K562 (cell line): ENCODE measurements at regions not wholly inside any gene's neighbourhood (a gene's known extent, or its start where the extent isn't known, plus 50 kb on each side); places are given as distances from the start of the nearest gene placed in this dataset.

Experiments used
- ATAC-seq: fragments of 200-7000 bp; cut with Tn5 transposase; 3 replicates; pipeline ENCODE4 v1.9.1; 2020; ENCODE audit warnings: moderate library complexity
- BruUV-seq: library from RNA; stranded (reverse); fragments of 400-500 nt; replicated peaks from 2 replicates; lab custom pipeline; 2021; lab: Mats Ljungman, UMichigan
- CTCF ChIA-PET: fragments of 300-600 bp; formaldehyde crosslinking; extraction: SDS; loops from one replicate; lab custom pipeline; 2021; ENCODE audit warnings: low intra/inter-chr PET ratio; lab: Yijun Ruan, JAX
- POLR2A ChIA-PET: fragments of 300-600, 350-650 bp; sonication (Branson Sonifier 250); formaldehyde crosslinking; extraction: SDS; loops from one replicate; lab custom pipeline; 2021; ENCODE audit warnings: antibody characterized with exemption, inconsistent platforms; lab: Yijun Ruan, JAX
- DNase-seq, 4 experiments: peaks; one replicate each; pipeline versions ENCODE4 v3.0.0 to v3.0.0-alpha.2; 2011 to 2018; ENCODE audit warnings: low spot score in 3 of 4, mixed read lengths in 3 of 4; ENCODE audit errors: extremely low read depth in 1 of 4
- FAIRE-seq: peaks from 2 replicates; lab custom pipeline; 2011; peaks lifted over from hg19 to GRCh38; lab: Jason Lieb, UNC
- H2AFZ ChIP-seq: 2 replicates; pipeline ENCODE4 v1.6.0; 2011; ENCODE audit warnings: low read depth, low read length, control low read depth, inconsistent platforms
- H3K27ac ChIP-seq: fragments of 200-600 bp; 3 replicates; pipeline ENCODE4 v1.8.0; 2011; ENCODE audit warnings: low read depth, mild to moderate bottlenecking, control low read depth, inconsistent platforms, low read length, moderate library complexity, mixed read lengths; ENCODE audit errors: extremely low read depth
- H3K27me3 ChIP-seq, 2 experiments: fragments of 300-600 bp in 1 of 2; 2 replicates in 1 of 2; 3 replicates in 1 of 2; pipeline versions ENCODE4 v1.6.0 to v1.8.0; 2011; ENCODE audit warnings: inconsistent platforms in 2 of 2, low read length in 2 of 2, mild to moderate bottlenecking in 1 of 2, mixed read lengths in 1 of 2, moderate library complexity in 1 of 2; ENCODE audit not compliant: control insufficient read depth in 2 of 2, insufficient read depth in 2 of 2
- H3K36me3 ChIP-seq: fragments of 300-600 bp; 3 replicates; pipeline ENCODE4 v1.8.0; 2011; ENCODE audit warnings: mild to moderate bottlenecking, low read length, inconsistent platforms; ENCODE audit not compliant: control insufficient read depth, insufficient read depth
- H3K4me1 ChIP-seq, 2 experiments: fragments of 200-600 bp in 1 of 2; replicated peaks in 1 of 2; 2 replicates in 1 of 2; 3 replicates in 1 of 2; pipeline versions ENCODE4 v1.5.1 to v1.8.0; 2011; ENCODE audit warnings: inconsistent platforms in 2 of 2, low read length in 2 of 2, mild to moderate bottlenecking in 1 of 2, mixed read lengths in 1 of 2, moderate library complexity in 1 of 2; ENCODE audit not compliant: control insufficient read depth in 2 of 2, insufficient read depth in 2 of 2
- H3K4me2 ChIP-seq: 2 replicates; pipeline ENCODE4 v1.6.1; 2011; ENCODE audit warnings: low read length, control low read depth, inconsistent platforms, mixed read lengths; ENCODE audit not compliant: insufficient read depth
- H3K4me3 ChIP-seq: fragments of 200-600 bp; sonication (generic), shearing (Covaris generic); 2 replicates; pipeline ENCODE4 v1.5.1; 2016; ENCODE audit warnings: control low read depth, inconsistent platforms
- H3K79me2 ChIP-seq: fragments of 200-600 bp; 3 replicates; pipeline ENCODE4 v1.8.0; 2011; ENCODE audit warnings: low read length, inconsistent platforms; ENCODE audit not compliant: control insufficient read depth, insufficient read depth
- H3K9ac ChIP-seq, 2 experiments: 2 replicates each; pipeline versions ENCODE4 v1.6.0 to v1.6.1; 2011; ENCODE audit warnings: low read depth in 2 of 2, low read length in 2 of 2, control low read depth in 1 of 2, inconsistent platforms in 1 of 2, mild to moderate bottlenecking in 1 of 2, mixed read lengths in 1 of 2; ENCODE audit not compliant: insufficient read depth in 1 of 2
- H3K9me1 ChIP-seq: one replicate; pipeline ENCODE4 v1.6.0; 2011; ENCODE audit warnings: inconsistent platforms, mild to moderate bottlenecking, low read length, moderate library complexity; ENCODE audit not compliant: control insufficient read depth, insufficient read depth
- H3K9me3 ChIP-seq: replicated peaks from 2 replicates; pipeline ENCODE4 v1.5.1; 2011; ENCODE audit warnings: low read depth, low read length, inconsistent platforms; ENCODE audit not compliant: control insufficient read depth, insufficient read depth
- H4K20me1 ChIP-seq: replicated peaks from 2 replicates; pipeline ENCODE4 v1.6.1; 2011; ENCODE audit warnings: low read length, inconsistent platforms, mixed read lengths; ENCODE audit not compliant: control insufficient read depth, insufficient read depth
- ATF4 ChIP-seq: fragments of 450-650 bp; formaldehyde crosslinking; IDR thresholded peaks from 2 replicates; pipeline ENCODE4 v1.4.0; 2022; ENCODE audit warnings: mild to moderate bottlenecking, moderate library complexity
- FOS ChIP-seq: IDR thresholded peaks from 3 replicates; pipeline ENCODE4 v1.6.1; 2011; ENCODE audit not compliant: insufficient read length; ENCODE audit errors: extremely low read depth
- MLX ChIP-seq, 2 experiments: fragments of 450-650 bp in 1 of 2; sonication (generic) in 1 of 2; formaldehyde crosslinking; conservative IDR thresholded peaks; 2 replicates each; pipeline versions ENCODE4 v1.4.0 to v1.8.1; 2020 to 2022; ENCODE audit warnings: mild to moderate bottlenecking in 1 of 2, missing genetic modification reagents in 1 of 2
- NEUROD1 ChIP-seq: fragments of 150-350 bp; IDR thresholded peaks from 2 replicates; pipeline ENCODE4 v1.6.1; 2014; ENCODE audit warnings: borderline replicate concordance, low read length, low read depth; ENCODE audit not compliant: partially characterized antibody
- NFATC3 ChIP-seq: fragments of 450-650 bp; IDR thresholded peaks from 2 replicates; pipeline ENCODE4 v1.6.1; 2017; ENCODE audit warnings: mild to moderate bottlenecking
- NR1H2 ChIP-seq: sonication (generic); formaldehyde crosslinking; IDR thresholded peaks from 2 replicates; pipeline ENCODE4 v1.4.0; 2020; ENCODE audit warnings: mild to moderate bottlenecking, missing genetic modification reagents
- TGIF2 ChIP-seq: sonication (generic); formaldehyde crosslinking; IDR thresholded peaks from 2 replicates; pipeline ENCODE4 v1.8.1; 2022; ENCODE audit warnings: mild to moderate bottlenecking, missing genetic modification reagents, moderate library complexity
- ZBTB1 ChIP-seq: sonication (generic); formaldehyde crosslinking; IDR thresholded peaks from 2 replicates; pipeline ENCODE4 v1.8.1; 2023; ENCODE audit warnings: missing genetic modification reagents, low read depth, mild to moderate bottlenecking, borderline replicate concordance
- ZBTB33 ChIP-seq: sonication (generic); formaldehyde crosslinking; IDR thresholded peaks from 2 replicates; pipeline ENCODE4 v1.8.1; 2023; ENCODE audit warnings: mild to moderate bottlenecking, missing genetic modification reagents
- ZEB2 ChIP-seq: fragments of 450-650 bp; IDR thresholded peaks from 2 replicates; pipeline ENCODE4 v1.6.1; 2016
- ZKSCAN1 ChIP-seq: fragments of 150-350 bp; IDR thresholded peaks from 2 replicates; pipeline ENCODE4 v1.6.1; 2016; ENCODE audit warnings: low read depth, low read length
- ZNF609 ChIP-seq: sonication (generic); formaldehyde crosslinking; IDR thresholded peaks from 2 replicates; pipeline ENCODE4 v1.8.1; 2023; ENCODE audit warnings: missing genetic modification reagents, mild to moderate bottlenecking, borderline replicate concordance
- WGBS: fragments of 100-300 bp; shearing (Covaris generic); methylation state at CpG from one replicate; pipeline ENCODE4 v1.1.6; 2016; ENCODE audit warnings: low coverage, mixed read lengths; ENCODE audit not compliant: insufficient coverage; ENCODE audit errors: missing lambda C conversion rate; 5-methylcytosine and 5-hydroxymethylcytosine counted together
- in situ Hi-C: fragments of 300-500 bp; cut with MboI; formaldehyde crosslinking; loops from 4 replicates; pipeline ENCODE4 v1.15.0; 2018; ENCODE audit warnings: inconsistent platforms, mixed read lengths
- intact Hi-C: fragments of 100-400 bp; cut with micrococcal nuclease; formaldehyde crosslinking; loops from 2 replicates; pipeline ENCODE4 v1.14.2; 2022

GRCh38 chr4:66071911-66072310 lies 401.6 kb upstream of the EPHA5 start:
- no TSS peak for BruUV-seq
- no peak overlapping the region for H3K9ac ChIP-seq
- H3K4me3 ChIP-seq = no peak overlapping the region
- H3K9me1 ChIP-seq = no peaks in the 10 kb centered on the region
- WGBS = 5% methylated on average over 2 of the region's 2 CpGs
- H3K9me3 ChIP-seq = no peaks in the 10 kb centered on the region; the same call in 1 of the 2 replicates
- CTCF ChIA-PET = no interaction called here
- intact Hi-C loops = no loop called here
- H4K20me1 ChIP-seq = no peaks in the 10 kb centered on the region
- no peaks in the 10 kb centered on the region for H3K4me1 ChIP-seq
- no peak for DNase-seq
- no peak for TF ChIP-seq MLX (CRISPR knock-in tag; conservative IDR thresholded peaks at IDR 0.05)
- no peak for TF ChIP-seq NFATC3
- no peak for TF ChIP-seq ZEB2
- no peak for TF ChIP-seq ZNF609 (CRISPR knock-in tag)
- TF ChIP-seq NR1H2 (CRISPR knock-in tag) = no peak
- no peak for TF ChIP-seq TGIF2 (CRISPR knock-in tag)
- TF ChIP-seq ATF4 (CRISPR knock-in tag) = no peak
- no peak for TF ChIP-seq ZBTB33 (CRISPR knock-in tag)
- TF ChIP-seq ZBTB1 (CRISPR knock-in tag) = no peak
- no peak for TF ChIP-seq NEUROD1
- TF ChIP-seq ZKSCAN1 = no peak
- TF ChIP-seq FOS = no peak
- TF ChIP-seq, all 486 proteins: peak for 0
- POLR2A ChIA-PET = no interaction called here
- Histone ChIP-seq H2AFZ (no peak overlapping the region), H3K27me3 (no peaks in the 10 kb centered on the region), H3K4me2 (no peak overlapping the region), H3K79me2 (no peaks in the 10 kb centered on the region), H3K27ac (no peak overlapping the region), H3K36me3 (no peaks in the 10 kb centered on the region)
- in situ Hi-C loops = no loop called here
- ATAC-seq (no peak), FAIRE-seq (no peak)
